Hepatocyte (in vitro differentiated cells): ENCODE measurements at regions not wholly inside any gene's neighbourhood (a gene's known extent, or its start where the extent isn't known, plus 50 kb on each side); places are given as distances from the start of the nearest gene placed in this dataset.

Experiments used
- CTCF ChIP-seq: fragments of 200-600 bp; sonication (generic); IDR thresholded peaks from 2 replicates; pipeline ENCODE4 v1.5.1; 2016; ENCODE audit warnings: antibody characterized with exemption, mild to moderate bottlenecking; ENCODE audit not compliant: poor library complexity
- EZH2 ChIP-seq: fragments of 200-600 bp; sonication (generic); IDR thresholded peaks from 2 replicates; pipeline ENCODE4 v1.6.1; 2016; ENCODE audit warnings: antibody characterized with exemption, mild to moderate bottlenecking, borderline replicate concordance

- TF ChIP-seq EZH2 (no peak), CTCF (no peak)
These were observed 69.9 kb downstream of the RHOB start for GRCh38 chr2:20516646-20517341.
